ENCODE measurements at regions not wholly inside any gene's neighbourhood (a gene's known extent, or its start where the extent isn't known, plus 50 kb on each side); places are given as distances from the start of the nearest gene placed in this dataset.

DNA sequence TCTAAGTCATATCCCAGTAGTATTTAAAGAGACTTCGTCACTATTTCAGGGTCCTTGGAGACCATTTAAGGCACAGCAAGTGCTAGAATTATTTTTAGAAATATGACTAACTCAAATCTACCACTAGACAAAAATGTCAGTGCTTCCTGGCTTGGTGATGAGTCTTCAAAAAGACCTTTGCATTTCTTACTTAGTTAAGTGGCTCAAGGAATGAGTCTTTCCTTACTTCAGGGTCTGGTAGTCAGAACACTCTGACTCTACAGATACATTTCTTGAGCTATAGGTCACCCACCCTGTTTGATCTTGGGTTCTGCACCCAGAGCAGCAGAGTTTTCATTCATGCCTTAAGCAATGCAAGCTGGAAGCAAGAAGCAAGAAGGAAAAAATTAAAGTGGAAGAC is 191.0 kb upstream of the HTR2A start:
- no peak for TF ChIP-seq CTCF (conservative IDR thresholded peaks at IDR 0.05)
- no peak for TF ChIP-seq ZFX (IDR thresholded peaks at IDR 0.05)

Measured in C4-2B (cell line).